Uterus (tissue), 3 donors: ENCODE measurements at regions not wholly inside any gene's neighbourhood (a gene's known extent, or its start where the extent isn't known, plus 50 kb on each side); places are given as distances from the start of the nearest gene placed in this dataset.

ENCODE experiments used
- DNase-seq, 2 donors: peaks; one replicate each; pipeline ENCODE4 v3.0.0-alpha.2; 2019 to 2020
- H3K27ac ChIP-seq, 2 donors: fragments of 200-600 bp; sonication (generic); 1 replicate in 1 of 2; 2 replicates in 1 of 2; pipeline ENCODE4 v1.5.1; 2016 to 2018
- H3K27me3 ChIP-seq, 2 donors: fragments of 200-600 bp; sonication (generic); one replicate each; pipeline ENCODE4 v1.5.1; 2018 to 2019; ENCODE audit warnings: control low read depth in 1 of 2
- H3K36me3 ChIP-seq, 2 donors: fragments of 200-600 bp; sonication (generic); one replicate each; pipeline ENCODE4 v1.5.1; 2019; ENCODE audit warnings: control low read depth in 1 of 2
- H3K4me1 ChIP-seq, 2 donors: fragments of 200-600 bp; sonication (generic); one replicate each; pipeline ENCODE4 v1.5.1; 2018 to 2019; ENCODE audit warnings: control low read depth in 1 of 2
- H3K4me3 ChIP-seq, 2 donors: fragments of 200-600 bp; sonication (generic); 1 replicate in 1 of 2; 2 replicates in 1 of 2; pipeline ENCODE4 v1.5.1; 2018 to 2019; ENCODE audit warnings: mild to moderate bottlenecking in 1 of 2
- H3K9me3 ChIP-seq, 2 donors: fragments of 200-600 bp; sonication (generic); one replicate each; pipeline ENCODE4 v1.5.1; 2019; ENCODE audit warnings: control low read depth in 1 of 2
- CTCF ChIP-seq, 4 experiments: fragments of 200-600 bp in 2 of 4; fragments of 450-650 bp in 2 of 4; sonication (generic) in 2 of 4; IDR thresholded peaks; one replicate each; pipeline ENCODE4 v1.5.1; 2016 to 2019; ENCODE audit warnings: antibody characterized with exemption in 4 of 4, mild to moderate bottlenecking in 2 of 4, moderate library complexity in 1 of 4
- POLR2A ChIP-seq, 2 donors: fragments of 450-650 bp; IDR thresholded peaks; one replicate each; pipeline ENCODE4 v1.6.1; 2016; ENCODE audit warnings: antibody characterized with exemption in 2 of 2, mild to moderate bottlenecking in 1 of 2, moderate library complexity in 1 of 2
- intact Hi-C: fragments of 100-400 bp; cut with DNase I; formaldehyde crosslinking; loops from one replicate; pipeline ENCODE4 v1.15.1; 2023; ENCODE audit warnings: low total_unique reads
- donor health status: DM: yes; HTN: yes; CAD: no.

- no peak for DNase-seq
- intact Hi-C loops: no loop called here
- TF ChIP-seq CTCF (IDR thresholded peaks at IDR 0.05): no peak
- no peak for TF ChIP-seq POLR2A (IDR thresholded peaks at IDR 0.05)
- H3K27ac ChIP-seq: no peak overlapping the region
- H3K4me3 ChIP-seq: no peak overlapping the region
- no peaks in the 10 kb centered on the region for H3K9me3 ChIP-seq
- H3K4me1 ChIP-seq: no peaks in the 10 kb centered on the region
- H3K36me3 ChIP-seq: no peaks in the 10 kb centered on the region
- H3K27me3 ChIP-seq: no peaks in the 10 kb centered on the region
These were observed 148.3 kb upstream of the TSC22D2 start for GRCh38 chr3:150259526-150260397.

GRCh38 chr3:150256782-150257181 is 151.3 kb upstream of the TSC22D2 start:
- H3K4me3 ChIP-seq: no peak overlapping the region
- no peaks in the 10 kb centered on the region for H3K9me3 ChIP-seq
- no peaks in the 10 kb centered on the region for H3K36me3 ChIP-seq
- peaks cover 0 to 12% of the 10 kb centered on the region in 2 donors for H3K4me1 ChIP-seq
- no peaks in the 10 kb centered on the region for H3K27me3 ChIP-seq
- DNase-seq: no peak
- TF ChIP-seq CTCF (IDR thresholded peaks at IDR 0.05): no peak
- no peak for TF ChIP-seq POLR2A (IDR thresholded peaks at IDR 0.05)
- H3K27ac ChIP-seq: no peak overlapping the region
- intact Hi-C loops: no loop called here

GRCh38 chr3:150256318-150256717 is 151.8 kb upstream of the TSC22D2 start:
- peaks cover 0 to 12% of the 10 kb centered on the region in 2 donors for H3K4me1 ChIP-seq
- DNase-seq: no peak
- TF ChIP-seq POLR2A (IDR thresholded peaks at IDR 0.05) (no peak), CTCF (IDR thresholded peaks at IDR 0.05) (no peak)
- no peak overlapping the region for H3K27ac ChIP-seq
- no peaks in the 10 kb centered on the region for H3K9me3 ChIP-seq
- H3K27me3 ChIP-seq: no peaks in the 10 kb centered on the region
- H3K4me3 ChIP-seq: no peak overlapping the region
- no peaks in the 10 kb centered on the region for H3K36me3 ChIP-seq
- intact Hi-C loops: no loop called here

GRCh38 chr3:150255826-150256225 is 152.3 kb upstream of the TSC22D2 start:
- TF ChIP-seq POLR2A (IDR thresholded peaks at IDR 0.05): no peak
- no peak for TF ChIP-seq CTCF (IDR thresholded peaks at IDR 0.05)
- Histone ChIP-seq H3K4me3 (no peak overlapping the region), H3K9me3 (no peaks in the 10 kb centered on the region), H3K27me3 (no peaks in the 10 kb centered on the region), H3K27ac (no peak overlapping the region), H3K36me3 (no peaks in the 10 kb centered on the region), H3K4me1 (peaks cover 0 to 12% of the 10 kb centered on the region in 2 donors)
- intact Hi-C loops: no loop called here
- no peak for DNase-seq

- no peak overlapping the region for H3K27ac ChIP-seq
- no peaks in the 10 kb centered on the region for H3K27me3 ChIP-seq
- DNase-seq: no peak
- TF ChIP-seq CTCF (IDR thresholded peaks at IDR 0.05) (no peak), POLR2A (IDR thresholded peaks at IDR 0.05) (no peak)
- intact Hi-C loops: no loop called here
- peaks cover 0 to 12% of the 10 kb centered on the region in 2 donors for H3K4me1 ChIP-seq
- H3K36me3 ChIP-seq: no peaks in the 10 kb centered on the region
- no peak overlapping the region for H3K4me3 ChIP-seq
- H3K9me3 ChIP-seq: no peaks in the 10 kb centered on the region
These were observed 152.7 kb upstream of the TSC22D2 start for GRCh38 chr3:150255413-150255812.
